SK-N-MC (cell line): ENCODE measurements at regions not wholly inside any gene's neighbourhood (a gene's known extent, or its start where the extent isn't known, plus 50 kb on each side); places are given as distances from the start of the nearest gene placed in this dataset.

Experiments
- EZH2 ChIP-seq: fragments of 200-600 bp; sonication (generic); IDR thresholded peaks from one replicate; pipeline ENCODE4 v1.6.1; 2017; ENCODE audit warnings: antibody characterized with exemption
- FOXP2 ChIP-seq: optimal IDR thresholded peaks from 2 replicates; pipeline ENCODE3; 2011; ENCODE audit warnings: mild to moderate bottlenecking, moderate library complexity; ENCODE audit not compliant: insufficient read depth; ENCODE audit errors: extremely low read length, control extremely low read depth
- POLR2AphosphoS5 ChIP-seq: IDR thresholded peaks from 2 replicates; pipeline ENCODE4 v1.6.1; 2012; ENCODE audit warnings: mild to moderate bottlenecking, low read depth, low read length, borderline replicate concordance

DNA sequence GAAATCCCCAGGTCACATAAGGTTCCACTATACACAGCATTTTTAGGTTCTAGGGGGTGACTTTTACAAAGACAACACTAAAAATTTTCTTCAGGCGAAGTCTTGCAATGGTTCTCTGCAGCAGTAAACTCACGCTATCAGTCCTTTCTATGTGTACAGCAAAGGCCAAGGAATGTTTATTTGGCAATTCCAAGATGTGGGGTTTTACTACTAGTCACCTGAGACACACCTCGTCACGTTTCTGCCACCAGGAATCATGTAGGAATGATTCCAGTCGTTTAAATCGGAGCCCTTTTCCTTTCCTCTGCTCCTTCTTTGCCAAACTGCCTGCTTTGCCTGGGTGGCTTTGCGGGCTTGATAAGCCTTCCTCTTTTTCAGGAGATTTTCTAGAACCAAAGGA lies 75.9 kb upstream of the ENPEP start:
- TF ChIP-seq POLR2AphosphoS5 (no peak), EZH2 (no peak), FOXP2 (no peak)
